SH-SY5Y (cell line): ENCODE measurements at regions not wholly inside any gene's neighbourhood (a gene's known extent, or its start where the extent isn't known, plus 50 kb on each side); places are given as distances from the start of the nearest gene placed in this dataset.

Source experiments
- GATA2 ChIP-seq: IDR thresholded peaks from 2 replicates; pipeline ENCODE4 v1.6.1; 2011; ENCODE audit warnings: mild to moderate bottlenecking, low read depth, low read length
- GATA3 ChIP-seq: IDR thresholded peaks from 2 replicates; pipeline ENCODE4 v1.6.1; 2011; ENCODE audit warnings: low read depth, mild to moderate bottlenecking, low read length, moderate library complexity

DNA sequence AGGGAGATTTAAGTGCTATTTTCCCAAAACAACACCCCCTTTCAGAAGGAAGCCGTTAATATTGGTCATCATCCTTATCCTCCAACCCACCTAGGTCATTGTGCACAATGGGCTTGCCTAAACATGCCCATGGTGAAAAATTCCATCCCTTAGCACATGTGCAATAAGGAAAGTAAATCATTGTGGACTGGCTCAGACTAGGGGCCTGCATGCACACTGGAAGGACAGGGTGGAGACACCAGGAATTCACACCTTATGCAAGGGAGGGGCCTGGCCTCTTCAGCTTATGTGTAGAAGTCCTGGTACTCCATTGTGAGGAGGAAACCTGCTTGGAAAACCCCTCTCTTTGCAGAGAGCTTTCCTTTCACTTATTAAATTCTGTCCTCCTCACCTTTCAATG is 311.4 kb upstream of the NDST4 start:
- TF ChIP-seq GATA2: no peak
- TF ChIP-seq GATA3: no peak
